Suprapubic skin (tissue), 3 donors: ENCODE measurements at regions not wholly inside any gene's neighbourhood (a gene's known extent, or its start where the extent isn't known, plus 50 kb on each side); places are given as distances from the start of the nearest gene placed in this dataset.

ENCODE experiments used
- CTCF ChIP-seq, 2 donors: fragments of 200-600 bp in 1 of 2; fragments of 450-650 bp in 1 of 2; sonication (generic) in 1 of 2; IDR thresholded peaks; one replicate each; pipeline ENCODE4 v1.5.1; 2016 to 2019; ENCODE audit warnings: antibody characterized with exemption in 2 of 2, mild to moderate bottlenecking in 1 of 2, moderate library complexity in 1 of 2
- POLR2A ChIP-seq, 2 donors: fragments of 450-650 bp; IDR thresholded peaks; one replicate each; pipeline ENCODE4 v1.6.1; 2017; ENCODE audit warnings: antibody characterized with exemption in 2 of 2, mild to moderate bottlenecking in 2 of 2, moderate library complexity in 2 of 2

- no peak for TF ChIP-seq CTCF (IDR thresholded peaks at IDR 0.05)
- TF ChIP-seq POLR2A (IDR thresholded peaks at IDR 0.05), result no peak
These were observed 101.0 kb upstream of the RND3 start for GRCh38 chr2:150588506-150588870.
